ENCODE measurements at regions not wholly inside any gene's neighbourhood (a gene's known extent, or its start where the extent isn't known, plus 50 kb on each side); places are given as distances from the start of the nearest gene placed in this dataset.
"Not testable (repeated sequence)": the region's sequence is repeated elsewhere in the genome, so short reads cannot be mapped to it uniquely, and the experiment has no call there.

GRCh38 chr16:13336907-13337881 is 435.8 kb downstream of the SHISA9 start:
- DNase-seq = not testable (repeated sequence)

DNA sequence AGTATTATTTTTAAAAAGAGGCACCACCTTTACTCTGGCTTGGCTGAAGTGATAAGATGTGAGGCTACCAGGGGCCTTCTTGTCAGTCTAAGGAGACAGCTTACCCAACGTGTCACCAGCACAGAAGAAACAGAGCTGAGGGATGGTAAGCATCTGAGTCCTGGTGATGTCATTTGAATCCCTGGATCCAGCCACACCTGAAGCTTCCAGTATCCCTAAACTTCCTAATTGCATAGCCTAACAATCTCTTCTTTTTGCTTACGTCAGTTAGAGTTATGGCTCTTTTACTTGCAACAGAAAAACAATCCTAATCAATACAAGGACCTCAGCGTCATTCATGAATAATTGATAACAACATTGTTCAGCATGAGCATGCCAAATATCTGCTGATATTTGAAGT is 436.6 kb downstream of the SHISA9 start:
- no peak for DNase-seq

GRCh38 chr16:13342675-13343074 is 441.3 kb downstream of the SHISA9 start:
- no peak for DNase-seq

GRCh38 chr16:13344001-13344400 is 442.6 kb downstream of the SHISA9 start:
- no peak for DNase-seq

DNA sequence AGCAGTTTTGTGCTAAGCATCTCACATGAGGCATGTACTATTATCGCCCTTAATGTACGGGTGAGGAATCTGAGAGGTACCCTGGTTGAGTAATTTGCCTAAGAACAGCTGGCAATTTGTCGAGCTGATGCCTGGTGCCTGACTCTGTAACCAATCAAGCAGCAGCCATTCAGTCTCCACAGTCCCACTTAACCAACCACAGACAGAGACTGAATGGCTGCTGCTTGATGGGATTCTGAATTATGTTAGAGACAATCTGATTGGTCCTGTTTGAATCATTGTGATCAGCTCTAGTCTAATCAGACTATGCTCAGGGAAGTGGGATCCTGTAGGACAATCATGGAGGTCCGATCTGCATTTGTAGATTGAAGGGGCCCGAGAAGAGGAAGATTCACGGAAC is 447.0 kb downstream of the SHISA9 start:
- no peak for DNase-seq

GRCh38 chr16:13350000-13350399 is 448.6 kb downstream of the SHISA9 start:
- DNase-seq = no peak

DNA sequence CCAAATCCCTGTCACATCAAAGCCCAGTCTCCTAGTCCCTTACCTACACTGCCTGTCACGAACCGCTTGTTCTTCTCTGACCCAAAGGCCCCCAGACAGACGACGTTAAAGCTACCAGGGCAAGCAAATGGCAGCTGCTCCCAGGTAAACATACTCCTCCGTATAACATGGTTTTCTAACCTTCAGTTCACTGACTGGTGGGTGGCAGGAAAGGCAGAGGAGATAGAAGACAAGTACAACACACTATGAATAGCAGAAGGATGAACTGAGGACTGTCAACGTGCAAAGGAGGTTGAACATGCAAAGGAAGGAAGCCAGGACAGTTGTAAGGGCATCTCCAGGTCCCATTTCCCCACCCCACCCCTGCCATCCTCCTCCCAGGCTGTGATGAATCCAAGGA is 449.8 kb downstream of the SHISA9 start:
- no peak for DNase-seq

- DNase-seq = peak; percentile 3
Observed at GRCh38 chr16:13351601-13352217, 450.3 kb downstream of the SHISA9 start.

DNA sequence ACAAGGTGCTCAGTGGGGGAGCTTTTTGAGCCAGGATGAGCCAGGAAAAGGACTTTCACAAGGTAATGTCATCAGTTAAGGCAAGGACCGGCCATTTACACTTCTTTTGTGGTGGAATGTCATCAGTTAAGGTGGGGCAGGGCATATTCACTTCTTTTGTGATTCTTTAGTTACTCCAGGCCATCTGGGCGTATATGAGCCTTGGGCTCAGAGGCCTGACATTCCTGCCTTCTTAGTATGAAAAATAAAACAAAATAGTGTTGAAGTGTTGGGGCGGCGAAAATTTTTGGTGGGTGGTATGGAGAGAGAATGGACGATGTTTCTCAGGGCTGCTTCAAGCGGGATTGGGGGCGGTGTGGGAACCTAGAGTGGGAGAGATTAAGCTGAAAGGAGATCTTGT is 451.4 kb downstream of the SHISA9 start:
- DNase-seq = not testable (repeated sequence)

DNA sequence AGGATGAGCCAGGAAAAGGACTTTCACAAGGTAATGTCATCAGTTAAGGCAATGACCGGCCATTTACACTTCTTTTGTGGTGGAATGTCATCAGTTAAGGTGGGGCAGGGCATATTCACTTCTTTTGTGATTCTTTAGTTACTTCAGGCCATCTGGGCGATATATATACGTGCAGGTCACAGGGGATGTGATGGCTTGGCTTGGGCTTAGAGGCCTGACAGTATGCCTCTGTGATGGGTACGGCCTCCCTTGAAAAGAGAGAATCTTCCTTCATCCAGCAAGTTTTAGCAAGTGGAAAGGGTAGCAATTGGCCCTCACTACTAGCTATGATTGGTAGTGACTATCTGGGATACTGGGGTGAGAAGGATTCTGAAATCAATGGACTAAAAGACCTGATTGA is 456.4 kb downstream of the SHISA9 start:
- not testable (repeated sequence) for DNase-seq

DNA sequence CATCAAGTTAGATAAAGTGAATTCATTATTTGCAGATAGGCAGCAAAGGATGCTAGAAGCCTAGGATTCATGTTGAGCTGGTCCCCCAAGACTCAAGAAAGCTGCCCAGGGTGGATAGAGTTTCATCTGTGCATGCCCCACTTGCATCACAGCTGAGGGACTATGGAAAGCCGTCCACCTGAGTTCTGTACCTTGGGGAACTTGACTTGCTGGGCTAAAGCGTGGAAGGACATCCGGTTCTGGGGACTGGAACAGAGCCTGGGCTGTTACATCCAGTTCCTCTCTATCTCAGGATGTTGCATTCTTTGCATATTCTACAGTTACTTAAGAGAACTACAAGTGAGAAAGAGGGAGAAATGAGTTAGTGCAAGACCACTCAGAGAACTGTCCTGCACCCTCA is 458.4 kb downstream of the SHISA9 start:
- no peak for DNase-seq

GRCh38 chr16:13372421-13372820 is 471.0 kb downstream of the SHISA9 start:
- no peak for DNase-seq

- DNase-seq = no peak
Observed at GRCh38 chr16:13376174-13376573, 474.8 kb downstream of the SHISA9 start.

- DNase-seq = no peak
Observed at GRCh38 chr16:13377143-13377542, 475.7 kb downstream of the SHISA9 start.

DNA sequence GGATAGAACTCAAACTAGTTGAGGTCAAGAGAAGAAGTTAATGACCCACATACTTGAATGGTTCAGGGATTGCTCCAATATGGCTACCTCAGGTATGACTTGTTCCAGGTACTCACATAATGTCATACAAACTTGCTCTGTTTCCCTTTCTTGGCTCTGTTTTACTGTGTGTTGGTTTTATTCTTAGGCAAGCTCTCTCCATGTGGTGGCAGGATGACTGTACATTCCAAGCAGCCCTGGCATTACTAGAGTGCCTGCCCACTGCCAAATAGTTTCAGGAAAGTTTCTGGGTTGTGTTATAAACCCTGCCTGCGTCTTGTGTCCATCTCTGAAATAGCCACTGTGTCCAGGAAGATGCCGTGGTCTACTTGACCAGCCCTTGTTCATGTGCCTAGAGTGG is 476.8 kb downstream of the SHISA9 start:
- no peak for DNase-seq

DNA sequence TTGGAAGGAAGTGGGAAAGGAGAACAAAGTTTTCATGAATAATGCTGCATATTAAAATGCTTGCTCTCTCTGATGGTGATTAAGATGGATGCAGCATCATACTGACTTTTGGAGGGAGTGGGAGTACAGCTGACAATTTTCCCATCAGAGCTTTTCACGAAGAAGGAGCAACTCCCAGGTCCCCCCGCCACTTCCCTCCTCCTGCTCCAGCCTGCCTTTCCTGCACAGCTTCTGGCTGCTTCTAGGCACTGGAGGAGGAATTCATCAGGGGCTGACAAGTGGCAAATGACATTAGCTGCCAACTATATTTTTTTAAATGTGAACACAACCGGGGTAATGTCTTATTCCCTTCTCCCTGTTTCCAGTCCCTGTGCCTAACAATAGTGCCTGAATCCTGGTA is 477.9 kb downstream of the SHISA9 start:
- DNase-seq = no peak

DNA sequence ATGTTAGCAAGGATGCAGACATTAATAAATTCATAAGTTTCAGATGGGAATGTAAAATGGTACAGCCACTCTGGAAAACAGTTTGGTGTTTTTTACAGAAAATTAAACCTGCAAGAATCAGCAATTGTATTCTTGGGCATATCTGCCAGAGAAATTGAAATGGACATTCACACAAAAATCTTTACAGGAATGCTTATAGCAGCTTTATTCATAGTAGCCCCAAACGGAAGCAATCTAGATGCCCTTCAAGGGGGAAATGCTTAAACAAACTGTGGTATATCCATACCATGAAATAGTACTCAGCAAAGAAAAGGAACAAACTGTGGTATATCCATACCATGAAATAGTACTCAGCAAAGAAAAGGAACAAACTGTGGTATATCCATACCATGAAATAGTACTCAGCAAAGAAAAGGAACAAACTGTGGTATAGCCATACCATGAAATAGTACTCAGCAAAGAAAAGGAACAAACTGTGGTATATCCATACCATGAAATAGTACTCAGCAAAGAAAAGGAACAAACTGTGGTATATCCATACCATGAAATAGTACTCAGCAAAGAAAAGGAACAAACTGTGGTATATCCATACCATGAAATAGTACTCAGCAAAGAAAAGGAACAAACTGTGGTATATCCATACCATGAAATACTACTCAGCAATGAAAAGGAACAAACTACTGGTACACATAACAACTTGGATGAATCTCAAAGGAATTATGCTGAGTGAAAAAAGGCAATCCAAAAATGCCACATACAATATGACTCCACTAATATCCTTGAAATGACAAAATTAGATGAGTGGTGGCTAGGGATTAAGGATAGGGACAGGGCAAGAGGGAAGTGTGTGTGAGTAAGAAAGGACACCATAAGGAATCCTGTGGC is 484.0 kb downstream of the SHISA9 start:
- DNase-seq = not testable (repeated sequence)

DNA sequence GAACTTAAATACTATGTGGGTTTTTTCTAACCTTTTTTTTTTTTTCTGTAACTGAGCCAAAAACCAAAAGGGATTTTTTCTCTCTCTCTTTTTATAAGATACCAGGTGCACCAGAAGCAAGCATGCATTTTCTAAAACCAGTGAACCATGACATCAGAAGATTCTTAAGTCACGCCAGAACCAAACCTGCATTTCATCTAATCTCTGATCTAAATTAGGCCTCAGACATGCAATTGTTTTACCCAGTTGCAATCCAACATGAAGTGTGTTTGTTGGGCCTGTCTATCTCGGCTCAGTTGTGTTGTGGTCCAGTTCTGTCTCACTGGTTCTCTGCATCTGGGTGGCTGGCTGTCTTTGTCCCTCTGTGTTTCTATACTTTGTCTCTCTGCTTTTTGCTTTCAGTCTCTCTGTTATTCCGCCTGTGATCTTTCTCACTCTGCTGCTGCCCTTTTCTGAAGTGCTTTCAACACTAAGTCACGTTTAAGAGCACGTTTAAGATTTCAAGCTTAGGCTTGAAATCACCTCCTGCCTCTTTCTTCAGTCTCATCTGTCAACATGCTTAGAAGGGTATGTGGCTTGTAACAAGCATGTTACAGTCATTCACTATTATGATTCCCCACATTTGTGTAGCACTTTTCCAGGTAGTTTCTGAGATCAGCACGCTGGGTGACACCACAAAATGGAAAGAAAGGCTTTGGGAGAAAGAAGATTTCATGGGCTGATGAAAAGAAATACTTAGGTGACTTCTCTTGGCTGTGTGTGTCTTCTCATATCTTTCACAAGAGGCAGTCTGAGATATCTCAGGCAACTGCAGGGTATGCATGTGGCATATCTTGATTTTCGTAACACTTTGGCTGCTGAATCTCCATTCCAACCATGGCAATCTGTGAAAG is 488.9 kb downstream of the SHISA9 start:
- DNase-seq = peak; percentile 28

GRCh38 chr16:13390986-13391305 is 489.5 kb downstream of the SHISA9 start:
- no peak for DNase-seq

- no peak for DNase-seq
Observed at GRCh38 chr16:13391337-13391736, 489.9 kb downstream of the SHISA9 start.

DNA sequence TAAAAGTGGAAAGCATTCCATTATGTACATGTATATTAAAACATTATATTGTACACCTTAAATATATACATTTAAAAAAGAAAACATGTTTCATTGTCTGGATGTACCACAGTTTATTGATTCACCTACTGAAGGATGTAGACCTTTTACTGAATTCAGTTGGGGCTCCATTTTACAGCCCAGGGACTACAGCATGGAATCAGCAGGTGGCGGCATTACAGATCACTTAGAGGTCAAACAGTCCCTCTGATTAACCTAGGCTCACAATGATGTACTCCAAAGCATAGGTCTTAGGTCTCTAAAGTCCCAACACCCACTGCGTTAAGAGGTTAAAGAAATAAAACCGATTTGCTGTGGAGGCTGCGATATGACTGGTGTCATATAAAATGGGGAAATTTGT is 490.9 kb downstream of the SHISA9 start:
- DNase-seq = no peak

- no peak for DNase-seq
Observed at GRCh38 chr16:13393816-13394215, 492.4 kb downstream of the SHISA9 start.

Measured in NCI-H2107 (cell line).